ENCODE measurements at regions not wholly inside any gene's neighbourhood (a gene's known extent, or its start where the extent isn't known, plus 50 kb on each side); places are given as distances from the start of the nearest gene placed in this dataset.

DNA sequence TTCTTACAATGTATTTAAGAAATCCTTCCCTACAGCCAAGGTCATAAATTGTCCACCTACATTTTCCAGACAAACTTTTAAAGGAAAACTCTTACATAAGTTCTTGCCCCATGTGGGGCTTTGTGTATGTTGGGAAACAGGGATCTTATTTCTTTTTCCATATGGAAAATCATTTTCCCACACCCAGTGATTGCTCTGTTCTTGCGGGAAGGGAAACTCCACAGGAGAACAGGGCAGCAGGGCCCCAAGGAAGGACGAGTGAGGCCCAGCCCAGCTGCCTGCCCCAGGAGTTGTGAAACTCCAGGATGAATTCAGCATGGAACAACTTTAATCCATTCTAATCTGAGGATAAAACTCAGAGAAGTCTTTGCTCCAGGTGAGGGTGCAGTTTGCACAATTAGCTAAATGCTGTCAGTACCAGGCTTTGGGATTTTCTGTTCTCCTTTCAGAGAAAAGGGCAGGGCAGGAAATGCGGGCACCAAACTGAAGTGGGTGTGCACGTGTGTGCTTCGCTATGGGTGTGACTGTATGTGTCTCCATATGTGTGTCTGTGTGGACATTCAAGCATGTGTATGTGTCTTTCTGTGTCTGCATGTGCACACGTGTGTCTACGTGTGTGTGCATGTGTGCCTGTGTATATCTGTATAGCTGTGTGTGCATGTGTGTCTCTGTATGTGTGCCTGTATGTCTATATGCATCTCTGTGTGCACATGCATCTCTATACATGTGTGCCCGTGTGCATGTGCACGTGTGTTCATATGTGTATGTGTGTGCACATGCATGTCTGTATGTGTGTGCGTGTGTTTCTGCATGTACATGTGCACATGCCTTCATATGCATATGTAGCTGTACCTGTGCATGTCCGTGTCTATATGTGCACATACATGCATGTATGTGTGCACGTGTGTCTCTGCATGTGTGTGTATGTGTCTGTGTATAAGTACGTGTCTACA is 102.0 kb upstream of the FAM20C start:
- Histone ChIP-seq H3K36me3 (ENCODE audit: control insufficient read depth in 2 of 3, insufficient read depth in 3 of 3, low read length in 3 of 3) (no peaks in the 10 kb centered on the region), H3K9me3 (ENCODE audit: control insufficient read depth in 2 of 3, insufficient read depth in 1 of 3, low read length in 3 of 3) (peaks cover 0 to 2% (median 0%) of the 10 kb centered on the region in 3 donors), H3K9ac (ENCODE audit: low read length in 3 of 3) (no peak overlapping the region), H3K27ac (ENCODE audit: low read depth in 2 of 2, low read length in 2 of 2) (no peak overlapping the region), H3K4me3 (ENCODE audit: low read length in 3 of 3) (no peak overlapping the region), H3K27me3 (ENCODE audit: control insufficient read depth, insufficient read depth, low read length) (no peaks in the 10 kb centered on the region), H3K4me1 (ENCODE audit: control insufficient read depth in 2 of 3, insufficient read depth in 2 of 3, low read depth in 1 of 3, low read length in 3 of 3) (peaks cover 0 to 5% (median 0%) of the 10 kb centered on the region in 3 donors)
- DNase-seq (no peak), FAIRE-seq (no peak)
- TF ChIP-seq, protein P1, sequence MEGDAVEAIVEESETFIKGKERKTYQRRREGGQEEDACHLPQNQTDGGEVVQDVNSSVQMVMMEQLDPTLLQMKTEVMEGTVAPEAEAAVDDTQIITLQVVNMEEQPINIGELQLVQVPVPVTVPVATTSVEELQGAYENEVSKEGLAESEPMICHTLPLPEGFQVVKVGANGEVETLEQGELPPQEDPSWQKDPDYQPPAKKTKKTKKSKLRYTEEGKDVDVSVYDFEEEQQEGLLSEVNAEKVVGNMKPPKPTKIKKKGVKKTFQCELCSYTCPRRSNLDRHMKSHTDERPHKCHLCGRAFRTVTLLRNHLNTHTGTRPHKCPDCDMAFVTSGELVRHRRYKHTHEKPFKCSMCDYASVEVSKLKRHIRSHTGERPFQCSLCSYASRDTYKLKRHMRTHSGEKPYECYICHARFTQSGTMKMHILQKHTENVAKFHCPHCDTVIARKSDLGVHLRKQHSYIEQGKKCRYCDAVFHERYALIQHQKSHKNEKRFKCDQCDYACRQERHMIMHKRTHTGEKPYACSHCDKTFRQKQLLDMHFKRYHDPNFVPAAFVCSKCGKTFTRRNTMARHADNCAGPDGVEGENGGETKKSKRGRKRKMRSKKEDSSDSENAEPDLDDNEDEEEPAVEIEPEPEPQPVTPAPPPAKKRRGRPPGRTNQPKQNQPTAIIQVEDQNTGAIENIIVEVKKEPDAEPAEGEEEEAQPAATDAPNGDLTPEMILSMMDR (IDR thresholded peaks at IDR 0.05; ENCODE audit: borderline replicate concordance, extremely low read depth, insufficient read depth), result no peak
- intact Hi-C loops (cut with DNase I), result no loop called here

DNA sequence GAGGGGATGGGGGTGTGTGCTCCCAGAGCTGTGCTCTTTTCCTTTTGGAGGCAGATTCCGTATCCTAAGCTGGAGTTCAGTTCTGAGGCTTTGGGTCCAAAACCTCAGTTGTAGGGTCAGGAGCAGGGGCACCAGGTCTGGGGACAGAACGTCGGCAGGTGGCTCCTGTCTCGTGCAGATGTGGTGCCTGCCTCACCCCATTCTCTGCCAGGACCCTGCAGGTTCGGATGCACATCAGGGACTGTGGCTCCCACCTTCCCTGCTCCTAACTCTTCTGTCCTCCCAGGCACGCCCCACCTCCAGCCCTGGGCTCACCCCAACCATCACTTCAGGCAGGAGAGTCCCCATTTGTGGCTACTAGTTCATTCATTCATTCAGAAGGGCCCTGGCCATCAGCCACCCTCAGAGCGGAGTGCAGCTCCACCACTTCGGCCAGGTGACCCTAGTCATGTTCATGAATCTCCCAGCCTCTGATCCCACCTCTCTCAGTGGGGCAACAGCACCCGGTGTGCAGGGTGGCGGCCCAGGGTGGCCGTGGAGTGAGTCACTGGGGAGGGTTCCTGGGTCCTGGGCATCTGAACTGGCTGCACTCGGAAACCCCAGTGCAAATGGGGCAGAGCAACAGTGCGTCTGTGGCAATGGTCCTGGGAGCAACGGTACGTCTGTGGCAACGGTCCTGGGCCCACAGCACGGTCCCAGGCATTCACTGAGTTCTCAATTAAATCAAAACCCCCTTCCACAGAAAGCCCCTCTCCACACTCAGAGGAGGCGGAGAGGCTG is 100.8 kb upstream of the FAM20C start:
- Histone ChIP-seq H3K9ac (ENCODE audit: low read length in 3 of 3) (no peak overlapping the region), H3K36me3 (ENCODE audit: control insufficient read depth in 2 of 3, insufficient read depth in 3 of 3, low read length in 3 of 3) (no peaks in the 10 kb centered on the region), H3K4me1 (ENCODE audit: control insufficient read depth in 2 of 3, insufficient read depth in 2 of 3, low read depth in 1 of 3, low read length in 3 of 3) (peaks cover 0 to 5% (median 0%) of the 10 kb centered on the region in 3 donors), H3K27me3 (ENCODE audit: control insufficient read depth, insufficient read depth, low read length) (no peaks in the 10 kb centered on the region), H3K4me3 (ENCODE audit: low read length in 3 of 3) (no peak overlapping the region), H3K9me3 (ENCODE audit: control insufficient read depth in 2 of 3, insufficient read depth in 1 of 3, low read length in 3 of 3) (peaks cover 0 to 2% (median 0%) of the 10 kb centered on the region in 3 donors), H3K27ac (ENCODE audit: low read depth in 2 of 2, low read length in 2 of 2) (no peak overlapping the region)
- FAIRE-seq (no peak), DNase-seq (no peak)
- intact Hi-C loops (cut with DNase I), result no loop called here
- TF ChIP-seq, protein P1 (IDR thresholded peaks at IDR 0.05; ENCODE audit: borderline replicate concordance, extremely low read depth, insufficient read depth), result no peak

DNA sequence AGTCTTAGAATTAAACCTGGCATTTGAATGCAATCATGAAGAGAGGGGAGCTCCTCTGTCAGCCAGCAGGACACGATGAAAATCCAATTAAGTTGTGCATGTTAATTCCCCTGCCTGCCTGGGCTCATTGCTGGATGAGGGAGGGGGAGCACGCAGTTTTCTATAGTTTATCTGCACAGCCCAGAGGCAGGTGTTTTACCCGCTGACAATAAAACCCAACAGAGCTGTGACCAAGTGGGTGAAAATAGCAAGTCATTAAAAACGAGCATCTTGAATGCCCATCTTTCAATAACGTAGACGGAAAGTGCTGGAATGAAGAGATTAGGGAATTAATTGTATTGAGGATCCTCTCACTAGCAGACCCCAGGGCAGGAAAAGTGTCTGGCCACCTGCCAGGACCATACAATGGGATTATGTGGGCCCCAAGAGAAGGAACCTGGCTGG is 100.1 kb upstream of the FAM20C start:
- FAIRE-seq, result no peak
- TF ChIP-seq, protein P1 (IDR thresholded peaks at IDR 0.05; ENCODE audit: borderline replicate concordance, extremely low read depth, insufficient read depth), result no peak
- peaks cover 0 to 2% (median 0%) of the 10 kb centered on the region in 3 donors for H3K9me3 ChIP-seq (ENCODE audit: control insufficient read depth in 2 of 3, insufficient read depth in 1 of 3, low read length in 3 of 3)

More for the DNA sequence above, 100.1 kb upstream of the FAM20C start:
- Histone ChIP-seq H3K4me3 (ENCODE audit: low read length in 3 of 3) (no peak overlapping the region), H3K9ac (ENCODE audit: low read length in 3 of 3) (no peak overlapping the region), H3K27ac (ENCODE audit: low read depth in 2 of 2, low read length in 2 of 2) (no peak overlapping the region), H3K36me3 (ENCODE audit: control insufficient read depth in 2 of 3, insufficient read depth in 3 of 3, low read length in 3 of 3) (no peaks in the 10 kb centered on the region), H3K4me1 (ENCODE audit: control insufficient read depth in 2 of 3, insufficient read depth in 2 of 3, low read depth in 1 of 3, low read length in 3 of 3) (peaks cover 0 to 5% (median 0%) of the 10 kb centered on the region in 3 donors), H3K27me3 (ENCODE audit: control insufficient read depth, insufficient read depth, low read length) (no peaks in the 10 kb centered on the region)
- intact Hi-C loops (cut with DNase I), result no loop called here
- no peak for DNase-seq
